ENCODE measurements at regions not wholly inside any gene's neighbourhood (a gene's known extent, or its start where the extent isn't known, plus 50 kb on each side); places are given as distances from the start of the nearest gene placed in this dataset.

GRCh38 chr1:214993419-214993818, 89.1 kb upstream of the KCNK2 start:
- H3K9me3 ChIP-seq (ENCODE audit: insufficient read depth in 2 of 2, low read depth in 1 of 2, low read length in 1 of 2) = no peaks in the 10 kb centered on the region
- no peak overlapping the region for H2AFZ ChIP-seq (ENCODE audit: low read length)
- no peak overlapping the region for H3K4me3 ChIP-seq (ENCODE audit: extremely low read depth in 1 of 4, insufficient read depth in 2 of 4, low read depth in 3 of 4, low read length in 4 of 4)
- no peak overlapping the region for H3K18ac ChIP-seq (ENCODE audit: extremely low read depth, low read length)
- TF ChIP-seq KDM5A (IDR thresholded peaks at IDR 0.05; ENCODE audit: low read length) (no peak), POU5F1 (IDR thresholded peaks at IDR 0.05; ENCODE audit: low read depth, low read length) (no peak), ASH2L (IDR thresholded peaks at IDR 0.05; ENCODE audit: low read length) (no peak), RAD21 (IDR thresholded peaks at IDR 0.05 in 1 of 2, conservative IDR thresholded peaks at IDR 0.05 in 1 of 2; ENCODE audit: low read depth in 2 of 2, low read length in 2 of 2) (no peak), POLR2A (IDR thresholded peaks at IDR 0.05; ENCODE audit: control extremely low read depth in 1 of 2, low read depth in 2 of 2, low read length in 2 of 2) (no peak), KDM1A (IDR thresholded peaks at IDR 0.05; ENCODE audit: borderline replicate concordance, low read length) (no peak), CBX5 (IDR thresholded peaks at IDR 0.05; ENCODE audit: low read depth, low read length) (no peak), EGR1 (IDR thresholded peaks at IDR 0.05; ENCODE audit: borderline replicate concordance, low read depth, low read length) (no peak), SRF (IDR thresholded peaks at IDR 0.05; ENCODE audit: low read depth, low read length) (no peak)
- TF ChIP-seq, protein P1, sequence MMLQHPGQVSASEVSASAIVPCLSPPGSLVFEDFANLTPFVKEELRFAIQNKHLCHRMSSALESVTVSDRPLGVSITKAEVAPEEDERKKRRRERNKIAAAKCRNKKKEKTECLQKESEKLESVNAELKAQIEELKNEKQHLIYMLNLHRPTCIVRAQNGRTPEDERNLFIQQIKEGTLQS (IDR thresholded peaks at IDR 0.05; ENCODE audit: insufficient read depth, low read depth, low read length) = no peak
- TF ChIP-seq, protein P2, sequence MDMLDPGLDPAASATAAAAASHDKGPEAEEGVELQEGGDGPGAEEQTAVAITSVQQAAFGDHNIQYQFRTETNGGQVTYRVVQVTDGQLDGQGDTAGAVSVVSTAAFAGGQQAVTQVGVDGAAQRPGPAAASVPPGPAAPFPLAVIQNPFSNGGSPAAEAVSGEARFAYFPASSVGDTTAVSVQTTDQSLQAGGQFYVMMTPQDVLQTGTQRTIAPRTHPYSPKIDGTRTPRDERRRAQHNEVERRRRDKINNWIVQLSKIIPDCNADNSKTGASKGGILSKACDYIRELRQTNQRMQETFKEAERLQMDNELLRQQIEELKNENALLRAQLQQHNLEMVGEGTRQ (IDR thresholded peaks at IDR 0.05; ENCODE audit: low read length) = no peak
- no peak overlapping the region for H2AK5ac ChIP-seq (ENCODE audit: low read depth, low read length)
- no peak overlapping the region for H3K56ac ChIP-seq (replicated peaks; ENCODE audit: insufficient read length, low read depth, low read length)
- H2BK5ac ChIP-seq (ENCODE audit: low read depth, low read length) = no peak overlapping the region
- FAIRE-seq (no peak), DNase-seq (ENCODE audit: low read depth in 1 of 2, low spot score in 2 of 2) (no peak)
- no peak overlapping the region for H3K9ac ChIP-seq (replicated peaks in 1 of 4; ENCODE audit: extremely low read depth in 1 of 4, low read depth in 3 of 4, low read length in 3 of 4)
- no peak overlapping the region for H3K23ac ChIP-seq (ENCODE audit: insufficient read length)
- no peaks in the 10 kb centered on the region for H3K79me2 ChIP-seq (ENCODE audit: control insufficient read depth in 1 of 2, insufficient read depth in 2 of 2, low read length in 2 of 2)
- ChIA-PET CTCF (ENCODE audit: partially characterized antibody) (no interaction called here), POLR2A (ENCODE audit: partially characterized antibody) (no interaction called here)
- H4K20me1 ChIP-seq (replicated peaks in 1 of 2; ENCODE audit: control insufficient read depth in 1 of 2, insufficient read depth in 2 of 2, low read length in 2 of 2) = no peaks in the 10 kb centered on the region
- H3K4ac ChIP-seq (replicated peaks; ENCODE audit: insufficient read length, low read depth, low read length) = no peak overlapping the region
- no peaks in the 10 kb centered on the region; the same call in 1 of the 2 replicates for H3K23me2 ChIP-seq (ENCODE audit: low read depth, low read length)
- no peaks in the 10 kb centered on the region for H3K36me3 ChIP-seq (ENCODE audit: control insufficient read depth in 2 of 4, insufficient read depth in 4 of 4, low read length in 3 of 4)
- no peak overlapping the region for H3K27ac ChIP-seq (ENCODE audit: low read depth, low read length)
- H2BK12ac ChIP-seq (ENCODE audit: low read depth, low read length) = no peak overlapping the region
- H2BK15ac ChIP-seq (ENCODE audit: low read length) = no peak overlapping the region
- no peak overlapping the region for H2BK120ac ChIP-seq (replicated peaks; ENCODE audit: low read depth, low read length)
- no peaks in the 10 kb centered on the region for H3K79me1 ChIP-seq (ENCODE audit: low read depth, low read length)
- no peak overlapping the region for H2BK20ac ChIP-seq (ENCODE audit: low read length)
- peaks cover 0 to 3% (median under 1%) of the 10 kb centered on the region in 4 experiments; a peak in 1 of 7 replicates for H3K4me1 ChIP-seq (replicated peaks in 1 of 4; ENCODE audit: control insufficient read depth in 3 of 4, insufficient read depth in 4 of 4, low read length in 3 of 4)
- H4K91ac ChIP-seq (replicated peaks; ENCODE audit: insufficient read length, low read length) = no peak overlapping the region
- H4K8ac ChIP-seq (ENCODE audit: extremely low read depth, insufficient read depth, low read length) = no peak overlapping the region
- no peak overlapping the region for H3K14ac ChIP-seq (ENCODE audit: insufficient read length)
- H3K27me3 ChIP-seq (replicated peaks in 1 of 4; ENCODE audit: control insufficient read depth in 3 of 4, extremely low read depth in 1 of 4, insufficient read depth in 3 of 4, low read length in 3 of 4) = no peaks in the 10 kb centered on the region
- H3K4me2 ChIP-seq (ENCODE audit: insufficient read depth in 1 of 2, low read depth in 2 of 2, low read length in 2 of 2) = no peak overlapping the region
- H4K5ac ChIP-seq (ENCODE audit: insufficient read length, low read depth, low read length) = no peak overlapping the region
